BE2C (cell line): ENCODE measurements at regions not wholly inside any gene's neighbourhood (a gene's known extent, or its start where the extent isn't known, plus 50 kb on each side); places are given as distances from the start of the nearest gene placed in this dataset.
"Not testable (repeated sequence)": the region's sequence is repeated elsewhere in the genome, so short reads cannot be mapped to it uniquely, and the experiment has no call there.

ENCODE experiments used
- DNase-seq: peaks from one replicate; pipeline ENCODE4 v3.0.0-alpha.2; 2020
- H3K27me3 ChIP-seq: fragments of 250-450 bp; sonication (Bioruptor Pico); 2 replicates; pipeline ENCODE4 v1.5.1; 2020; ENCODE audit warnings: mild to moderate bottlenecking
- H3K36me3 ChIP-seq: fragments of 250-450 bp; sonication (Bioruptor Pico); 2 replicates; pipeline ENCODE4 v1.5.1; 2020; ENCODE audit warnings: mild to moderate bottlenecking
- H3K4me1 ChIP-seq: fragments of 250-450 bp; sonication (Bioruptor Pico); 2 replicates; pipeline ENCODE4 v1.5.1; 2020
- H3K4me3 ChIP-seq: 2 replicates; pipeline ENCODE4 v1.5.1; 2011; ENCODE audit warnings: low read depth, low read length
- H3K9me3 ChIP-seq: fragments of 250-450 bp; sonication (Bioruptor Pico); 2 replicates; pipeline ENCODE4 v1.5.1; 2020
- CTCF ChIP-seq: IDR thresholded peaks from 2 replicates; pipeline ENCODE4 v1.5.1; 2012; ENCODE audit warnings: mild to moderate bottlenecking, low read depth, low read length

GRCh38 chr21:15445327-15445726 is 284.5 kb upstream of the USP25 start:
- Histone ChIP-seq H3K9me3 (no peaks in the 10 kb centered on the region), H3K4me3 (no peak overlapping the region), H3K27me3 (no peaks in the 10 kb centered on the region), H3K4me1 (no peaks in the 10 kb centered on the region), H3K36me3 (no peaks in the 10 kb centered on the region)
- TF ChIP-seq CTCF, result no peak
- no peak for DNase-seq

GRCh38 chr21:15446223-15446622 is 283.6 kb upstream of the USP25 start:
- no peak for TF ChIP-seq CTCF
- no peaks in the 10 kb centered on the region for H3K9me3 ChIP-seq
- H3K4me3 ChIP-seq, result no peak overlapping the region
- no peaks in the 10 kb centered on the region for H3K36me3 ChIP-seq
- H3K4me1 ChIP-seq, result no peaks in the 10 kb centered on the region
- no peaks in the 10 kb centered on the region for H3K27me3 ChIP-seq
- DNase-seq, result no peak

GRCh38 chr21:15449556-15449955 is 280.2 kb upstream of the USP25 start:
- Histone ChIP-seq H3K36me3 (no peaks in the 10 kb centered on the region), H3K27me3 (no peaks in the 10 kb centered on the region), H3K4me3 (no peak overlapping the region), H3K9me3 (no peaks in the 10 kb centered on the region), H3K4me1 (no peaks in the 10 kb centered on the region)
- DNase-seq, result no peak
- TF ChIP-seq CTCF, result no peak

- no peaks in the 10 kb centered on the region for H3K36me3 ChIP-seq
- no peaks in the 10 kb centered on the region for H3K27me3 ChIP-seq
- H3K4me1 ChIP-seq, result no peaks in the 10 kb centered on the region
- H3K4me3 ChIP-seq, result no peak overlapping the region
- no peaks in the 10 kb centered on the region for H3K9me3 ChIP-seq
- no peak for DNase-seq
- no peak for TF ChIP-seq CTCF
Observed at GRCh38 chr21:15453261-15453660, 276.5 kb upstream of the USP25 start.

- H3K36me3 ChIP-seq, H3K4me1 ChIP-seq, H3K4me3 ChIP-seq, H3K27me3 ChIP-seq, DNase-seq, H3K9me3 ChIP-seq: not testable (repeated sequence)
Observed at GRCh38 chr21:15453785-15454184, 276.0 kb upstream of the USP25 start.

GRCh38 chr21:15454931-15455330 is 274.9 kb upstream of the USP25 start:
- not testable (repeated sequence) for H3K36me3 ChIP-seq, H3K4me3 ChIP-seq, H3K9me3 ChIP-seq, H3K27me3 ChIP-seq, DNase-seq, H3K4me1 ChIP-seq

GRCh38 chr21:15455819-15456462 is 273.8 kb upstream of the USP25 start:
- H3K4me1 ChIP-seq, result no peaks in the 10 kb centered on the region
- no peak overlapping the region for H3K4me3 ChIP-seq
- no peak for DNase-seq
- no peak for TF ChIP-seq CTCF
- H3K36me3 ChIP-seq, result no peaks in the 10 kb centered on the region
- no peaks in the 10 kb centered on the region for H3K9me3 ChIP-seq
- no peaks in the 10 kb centered on the region for H3K27me3 ChIP-seq
